ENCODE measurements at regions not wholly inside any gene's neighbourhood (a gene's known extent, or its start where the extent isn't known, plus 50 kb on each side); places are given as distances from the start of the nearest gene placed in this dataset.
"Not testable (repeated sequence)": the region's sequence is repeated elsewhere in the genome, so short reads cannot be mapped to it uniquely, and the experiment has no call there.

- DNase-seq: peak in 13 of 56 donors; percentile 2 to 48 (median 12)
Observed at GRCh38 chr16:22705799-22706198, 108.2 kb upstream of the HS3ST2 start.

GRCh38 chr16:22710326-22710725 lies 103.6 kb upstream of the HS3ST2 start:
- no peak for DNase-seq

GRCh38 chr16:22711847-22712246 lies 102.1 kb upstream of the HS3ST2 start:
- no peak for DNase-seq

- no peak for DNase-seq
Observed at GRCh38 chr16:22712471-22712870, 101.5 kb upstream of the HS3ST2 start.

GRCh38 chr16:22718598-22718997 lies 95.4 kb upstream of the HS3ST2 start:
- DNase-seq: not testable (repeated sequence)

GRCh38 chr16:22719945-22720344 lies 94.0 kb upstream of the HS3ST2 start:
- DNase-seq: no peak

- DNase-seq: no peak
Observed at GRCh38 chr16:22721511-22722100, 92.4 kb upstream of the HS3ST2 start.

GRCh38 chr16:22722551-22723541 lies 91.1 kb upstream of the HS3ST2 start:
- not testable (repeated sequence) for DNase-seq

- no peak for DNase-seq
Observed at GRCh38 chr16:22726868-22727267, 87.1 kb upstream of the HS3ST2 start.

GRCh38 chr16:22727285-22728166 lies 86.4 kb upstream of the HS3ST2 start:
- DNase-seq: no peak

- DNase-seq: no peak
Observed at GRCh38 chr16:22728167-22728836, 85.7 kb upstream of the HS3ST2 start.

GRCh38 chr16:22732400-22732799 lies 81.6 kb upstream of the HS3ST2 start:
- DNase-seq: no peak

GRCh38 chr16:22732959-22733358 lies 81.0 kb upstream of the HS3ST2 start:
- no peak for DNase-seq

GRCh38 chr16:22734368-22734767 lies 79.6 kb upstream of the HS3ST2 start:
- DNase-seq: peak in 4 of 56 donors; percentile 0 to 24 (median 4)

GRCh38 chr16:22736791-22737190 lies 77.2 kb upstream of the HS3ST2 start:
- no peak for DNase-seq

- DNase-seq: peak in 6 of 56 donors; percentile 1 to 29 (median 10)
Observed at GRCh38 chr16:22739077-22739476, 74.9 kb upstream of the HS3ST2 start.

- DNase-seq: no peak
Observed at GRCh38 chr16:22743401-22743800, 70.6 kb upstream of the HS3ST2 start.

GRCh38 chr16:22751104-22751667 lies 62.8 kb upstream of the HS3ST2 start:
- DNase-seq: no peak

- DNase-seq: no peak
Observed at GRCh38 chr16:22751685-22752084, 62.3 kb upstream of the HS3ST2 start.

GRCh38 chr16:22753451-22753850 lies 60.5 kb upstream of the HS3ST2 start:
- no peak for DNase-seq

- DNase-seq: no peak
Observed at GRCh38 chr16:22754577-22754976, 59.4 kb upstream of the HS3ST2 start.
